IMR-90 (cell line): ENCODE measurements at regions not wholly inside any gene's neighbourhood (a gene's known extent, or its start where the extent isn't known, plus 50 kb on each side); places are given as distances from the start of the nearest gene placed in this dataset.
A peak's percentile ranks its signal among the peaks of the same experiment; 100 is the strongest.

Source experiments
- ATAC-seq: fragments of 200-7000 bp; cut with Tn5 transposase; 2 replicates; pipeline ENCODE4 v1.9.1; 2020; ENCODE audit warnings: low read depth, mild to moderate bottlenecking, moderate library complexity
- BruUV-seq: library from RNA; stranded (reverse); fragments of 400-500 nt; replicated peaks from 2 replicates; lab custom pipeline; 2021; lab: Mats Ljungman, UMichigan
- CTCF ChIA-PET: fragments of 300-600 bp; formaldehyde crosslinking; extraction: SDS; loops from one replicate; lab custom pipeline; 2021; ENCODE audit warnings: antibody characterized with exemption; lab: Yijun Ruan, JAX
- POLR2A ChIA-PET: fragments of 300-600 bp; sonication (Branson Sonifier 250); formaldehyde crosslinking; loops from one replicate; lab custom pipeline; 2022; ENCODE audit warnings: antibody characterized with exemption; ENCODE audit not compliant: unreplicated experiment; lab: Charles Lee
- DNase-seq: peaks from one replicate; pipeline ENCODE4 v3.0.0; 2013
- H2AFZ ChIP-seq: replicated peaks from 2 replicates; pipeline ENCODE3; 2013; ENCODE audit warnings: low read length, mild to moderate bottlenecking; ENCODE audit not compliant: poor library complexity
- H2AK5ac ChIP-seq: 2 replicates; pipeline ENCODE4 v1.6.1; 2013; ENCODE audit warnings: low read depth, low read length, inconsistent platforms
- H2AK9ac ChIP-seq: replicated peaks from 2 replicates; pipeline ENCODE3; 2013; ENCODE audit warnings: mild to moderate bottlenecking, low read depth, low read length, moderate library complexity; ENCODE audit not compliant: poor library complexity
- H2BK120ac ChIP-seq: 2 replicates; pipeline ENCODE4 v1.6.1; 2013; ENCODE audit warnings: low read depth, low read length, inconsistent platforms
- H2BK15ac ChIP-seq: 3 replicates; pipeline ENCODE4 v1.6.1; 2013; ENCODE audit warnings: low read depth, low read length, inconsistent platforms
- H2BK20ac ChIP-seq: 2 replicates; pipeline ENCODE4 v1.6.1; 2013; ENCODE audit warnings: low read depth, mild to moderate bottlenecking, inconsistent platforms, low read length, moderate library complexity
- H2BK5ac ChIP-seq: 2 replicates; pipeline ENCODE4 v1.6.1; 2013; ENCODE audit warnings: mild to moderate bottlenecking, low read depth, low read length, inconsistent platforms; ENCODE audit not compliant: poor library complexity, severe bottlenecking
- H3K14ac ChIP-seq: replicated peaks from 2 replicates; pipeline ENCODE4 v1.6.1; 2013; ENCODE audit warnings: low read depth, low read length, inconsistent platforms
- H3K18ac ChIP-seq: 2 replicates; pipeline ENCODE4 v1.6.1; 2013; ENCODE audit warnings: low read depth, low read length, control low read depth
- H3K23ac ChIP-seq: 2 replicates; pipeline ENCODE4 v1.6.1; 2013; ENCODE audit warnings: low read depth, low read length, inconsistent platforms
- H3K27ac ChIP-seq: 2 replicates; pipeline ENCODE4 v1.5.1; 2013; ENCODE audit warnings: mild to moderate bottlenecking, control low read depth, low read length; ENCODE audit not compliant: insufficient read depth
- H3K27me3 ChIP-seq: 2 replicates; pipeline ENCODE4 v1.6.1; 2013; ENCODE audit warnings: low read length; ENCODE audit not compliant: control insufficient read depth, insufficient read depth
- H3K36me3 ChIP-seq: 2 replicates; pipeline ENCODE4 v1.6.1; 2013; ENCODE audit warnings: low read length, mixed read lengths; ENCODE audit not compliant: control insufficient read depth, insufficient read depth
- H3K4ac ChIP-seq: 2 replicates; pipeline ENCODE4 v1.6.1; 2013; ENCODE audit warnings: low read depth, low read length, inconsistent platforms
- H3K4me1 ChIP-seq: 2 replicates; pipeline ENCODE4 v1.6.1; 2013; ENCODE audit warnings: low read length, mixed read lengths; ENCODE audit not compliant: control insufficient read depth, insufficient read depth
- H3K4me2 ChIP-seq: 2 replicates; pipeline ENCODE4 v1.6.1; 2013; ENCODE audit warnings: low read depth, mild to moderate bottlenecking, control low read depth, low read length, moderate library complexity
- H3K4me3 ChIP-seq: 2 replicates; pipeline ENCODE4 v1.5.1; 2013; ENCODE audit warnings: low read depth, mild to moderate bottlenecking, control low read depth, low read length, moderate library complexity; ENCODE audit not compliant: insufficient read depth
- H3K56ac ChIP-seq: 2 replicates; pipeline ENCODE4 v1.6.1; 2013; ENCODE audit warnings: low read length, inconsistent platforms; ENCODE audit not compliant: insufficient read depth; ENCODE audit errors: extremely low read depth
- H3K79me1 ChIP-seq, 2 experiments: 2 replicates each; pipeline ENCODE4 v1.6.1; 2013; ENCODE audit warnings: low read length in 2 of 2, inconsistent platforms in 1 of 2, low read depth in 1 of 2
- H3K9ac ChIP-seq: 2 replicates; pipeline ENCODE4 v1.6.1; 2013; ENCODE audit warnings: low read depth, low read length, control low read depth
- H3K9me1 ChIP-seq: 2 replicates; pipeline ENCODE4 v1.6.1; 2013; ENCODE audit warnings: low read length, inconsistent platforms; ENCODE audit not compliant: insufficient read depth
- H3K9me3 ChIP-seq: 2 replicates; pipeline ENCODE4 v1.6.1; 2013; ENCODE audit warnings: low read length; ENCODE audit not compliant: control insufficient read depth, insufficient read depth
- H4K20me1 ChIP-seq: 2 replicates; pipeline ENCODE4 v1.6.1; 2013; ENCODE audit warnings: low read length, inconsistent platforms; ENCODE audit not compliant: insufficient read depth
- H4K5ac ChIP-seq: 2 replicates; pipeline ENCODE4 v1.6.1; 2013; ENCODE audit warnings: mild to moderate bottlenecking, low read depth, low read length, control low read depth
- H4K8ac ChIP-seq, 2 experiments: 2 replicates each; pipeline ENCODE4 v1.6.1; 2013; ENCODE audit warnings: low read depth in 2 of 2, low read length in 2 of 2, control low read depth in 1 of 2, inconsistent platforms in 1 of 2
- H4K91ac ChIP-seq: 2 replicates; pipeline ENCODE4 v1.6.1; 2013; ENCODE audit warnings: low read depth, low read length, inconsistent platforms; ENCODE audit not compliant: insufficient read depth
- CHD1 ChIP-seq: IDR thresholded peaks from 2 replicates; pipeline ENCODE4 v1.6.1; 2012; ENCODE audit warnings: low read depth, low read length, improper control_type of control experiment
- MAFK ChIP-seq: IDR thresholded peaks from 2 replicates; pipeline ENCODE4 v1.6.1; 2012; ENCODE audit warnings: low read depth, low read length, improper control_type of control experiment
- RAD21 ChIP-seq: IDR thresholded peaks from 2 replicates; pipeline ENCODE4 v1.6.1; 2012; ENCODE audit warnings: low read length, improper control_type of control experiment
- dilution Hi-C: fragments of 300-500 bp; cut with HindIII; formaldehyde crosslinking; loops from one replicate; pipeline ENCODE4 v1.14.3; 2018; ENCODE audit warnings: low sequenced_read_pairs; ENCODE audit not compliant: unreplicated experiment
- in situ Hi-C: fragments of 300-500 bp; cut with MboI; formaldehyde crosslinking; loops from 3 replicates; pipeline ENCODE4 v1.14.3; 2019; ENCODE audit warnings: low sequenced_read_pairs, inconsistent platforms, mixed read lengths
- intact Hi-C: fragments of 100-400 bp; cut with micrococcal nuclease; formaldehyde crosslinking; loops from 2 replicates; pipeline ENCODE4 v1.10.0; 2022
- TF ChIP-seq, protein P1 (sequence below): conservative IDR thresholded peaks from 2 replicates; pipeline ENCODE4 v1.5.1; 2012; ENCODE audit warnings: mild to moderate bottlenecking, low read depth, low read length, improper control_type of control experiment
- TF ChIP-seq, protein P2 (sequence below): fragments of 150-350 bp; IDR thresholded peaks from 2 replicates; pipeline ENCODE4 v1.6.1; 2016; ENCODE audit warnings: low read depth, mild to moderate bottlenecking, low read length, moderate library complexity, borderline replicate concordance
- TF ChIP-seq, protein P3 (sequence below): fragments of 150-350 bp; IDR thresholded peaks from 2 replicates; pipeline ENCODE4 v1.6.1; 2017; ENCODE audit warnings: mild to moderate bottlenecking, antibody characterized with exemption, low read length, low read depth

DNA sequence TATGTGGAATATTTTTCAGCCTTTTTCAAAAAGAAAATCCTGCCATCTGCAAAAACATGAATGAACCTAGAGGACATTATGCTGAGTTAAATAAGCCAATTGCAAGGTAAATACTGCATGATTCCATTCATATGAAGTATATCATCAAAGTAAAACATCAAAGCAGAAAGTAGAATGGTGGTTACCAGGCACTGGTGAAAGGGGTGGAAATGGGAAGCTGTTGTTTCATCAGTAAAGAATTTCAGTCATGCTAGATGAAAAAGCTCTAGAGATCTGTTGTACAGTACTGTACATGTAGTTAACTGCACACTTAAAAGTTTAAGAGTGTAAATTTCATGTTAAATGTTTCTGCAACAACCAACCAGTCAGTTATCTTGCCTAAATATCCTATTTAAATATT, 196.8 kb upstream of the ADGRL3 start:
- Histone ChIP-seq H3K9ac (no peak overlapping the region), H3K27me3 (no peaks in the 10 kb centered on the region), H2AK5ac (no peak overlapping the region), H3K4me1 (no peaks in the 10 kb centered on the region), H2BK5ac (no peak overlapping the region), H2AFZ (no peak overlapping the region), H3K18ac (no peak overlapping the region), H3K4ac (no peak overlapping the region), H3K36me3 (no peaks in the 10 kb centered on the region), H2BK20ac (no peak overlapping the region), H3K9me3 (no peaks in the 10 kb centered on the region; the same call in 1 of the 2 replicates), H2AK9ac (no peak overlapping the region), H3K79me1 (no peaks in the 10 kb centered on the region), H3K4me2 (no peak overlapping the region), H4K91ac (no peak overlapping the region), H4K5ac (no peak overlapping the region), H3K23ac (no peak overlapping the region), H3K14ac (no peak overlapping the region), H3K4me3 (no peak overlapping the region), H2BK15ac (no peak overlapping the region), H3K9me1 (no peaks in the 10 kb centered on the region), H3K56ac (no peak overlapping the region), H4K20me1 (no peaks in the 10 kb centered on the region), H3K27ac (no peak overlapping the region), H2BK120ac (no peak overlapping the region), H4K8ac (no peak overlapping the region)
- BruUV-seq, result no TSS peak
- TF ChIP-seq, protein P1, sequence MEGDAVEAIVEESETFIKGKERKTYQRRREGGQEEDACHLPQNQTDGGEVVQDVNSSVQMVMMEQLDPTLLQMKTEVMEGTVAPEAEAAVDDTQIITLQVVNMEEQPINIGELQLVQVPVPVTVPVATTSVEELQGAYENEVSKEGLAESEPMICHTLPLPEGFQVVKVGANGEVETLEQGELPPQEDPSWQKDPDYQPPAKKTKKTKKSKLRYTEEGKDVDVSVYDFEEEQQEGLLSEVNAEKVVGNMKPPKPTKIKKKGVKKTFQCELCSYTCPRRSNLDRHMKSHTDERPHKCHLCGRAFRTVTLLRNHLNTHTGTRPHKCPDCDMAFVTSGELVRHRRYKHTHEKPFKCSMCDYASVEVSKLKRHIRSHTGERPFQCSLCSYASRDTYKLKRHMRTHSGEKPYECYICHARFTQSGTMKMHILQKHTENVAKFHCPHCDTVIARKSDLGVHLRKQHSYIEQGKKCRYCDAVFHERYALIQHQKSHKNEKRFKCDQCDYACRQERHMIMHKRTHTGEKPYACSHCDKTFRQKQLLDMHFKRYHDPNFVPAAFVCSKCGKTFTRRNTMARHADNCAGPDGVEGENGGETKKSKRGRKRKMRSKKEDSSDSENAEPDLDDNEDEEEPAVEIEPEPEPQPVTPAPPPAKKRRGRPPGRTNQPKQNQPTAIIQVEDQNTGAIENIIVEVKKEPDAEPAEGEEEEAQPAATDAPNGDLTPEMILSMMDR, result no peak
- TF ChIP-seq MAFK (no peak), CHD1 (no peak), RAD21 (no peak)
- TF ChIP-seq, protein P2, sequence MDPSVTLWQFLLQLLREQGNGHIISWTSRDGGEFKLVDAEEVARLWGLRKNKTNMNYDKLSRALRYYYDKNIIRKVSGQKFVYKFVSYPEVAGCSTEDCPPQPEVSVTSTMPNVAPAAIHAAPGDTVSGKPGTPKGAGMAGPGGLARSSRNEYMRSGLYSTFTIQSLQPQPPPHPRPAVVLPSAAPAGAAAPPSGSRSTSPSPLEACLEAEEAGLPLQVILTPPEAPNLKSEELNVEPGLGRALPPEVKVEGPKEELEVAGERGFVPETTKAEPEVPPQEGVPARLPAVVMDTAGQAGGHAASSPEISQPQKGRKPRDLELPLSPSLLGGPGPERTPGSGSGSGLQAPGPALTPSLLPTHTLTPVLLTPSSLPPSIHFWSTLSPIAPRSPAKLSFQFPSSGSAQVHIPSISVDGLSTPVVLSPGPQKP, result no peak
- TF ChIP-seq, protein P3, sequence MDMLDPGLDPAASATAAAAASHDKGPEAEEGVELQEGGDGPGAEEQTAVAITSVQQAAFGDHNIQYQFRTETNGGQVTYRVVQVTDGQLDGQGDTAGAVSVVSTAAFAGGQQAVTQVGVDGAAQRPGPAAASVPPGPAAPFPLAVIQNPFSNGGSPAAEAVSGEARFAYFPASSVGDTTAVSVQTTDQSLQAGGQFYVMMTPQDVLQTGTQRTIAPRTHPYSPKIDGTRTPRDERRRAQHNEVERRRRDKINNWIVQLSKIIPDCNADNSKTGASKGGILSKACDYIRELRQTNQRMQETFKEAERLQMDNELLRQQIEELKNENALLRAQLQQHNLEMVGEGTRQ, result no peak
- POLR2A ChIA-PET, result no interaction called here
- ATAC-seq, result no peak
- in situ Hi-C loops, result no loop called here
- dilution Hi-C loops, result no loop called here
- CTCF ChIA-PET, result no interaction called here
- intact Hi-C loops, result no loop called here
- peak; percentile 2 for DNase-seq
